ENCODE measurements at regions not wholly inside any gene's neighbourhood (a gene's known extent, or its start where the extent isn't known, plus 50 kb on each side); places are given as distances from the start of the nearest gene placed in this dataset.

DNA sequence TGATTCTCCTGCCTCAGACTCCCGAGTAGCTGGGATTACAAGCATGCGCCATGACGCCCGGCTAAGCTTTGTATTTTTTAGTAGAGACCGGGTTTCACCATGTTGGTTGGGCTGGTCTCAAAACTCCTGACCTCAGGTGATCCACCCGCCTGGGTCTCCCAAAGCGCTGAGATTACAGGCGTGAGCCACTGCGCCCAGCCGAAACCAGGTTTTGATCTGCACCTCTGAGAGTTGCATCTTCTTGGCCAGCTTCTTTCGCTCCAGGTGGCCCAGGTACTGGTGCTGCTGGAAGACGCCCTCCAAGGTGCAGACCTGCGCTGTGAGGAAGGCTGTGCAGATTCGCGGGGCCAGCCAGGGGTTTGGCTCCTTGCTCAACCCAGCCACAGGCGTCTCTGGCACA is 275.4 kb upstream of the LRRC3B start:
- Histone ChIP-seq H3K79me2 (ENCODE audit: control insufficient read depth, insufficient read depth, low read length) (no peaks in the 10 kb centered on the region), H2AFZ (ENCODE audit: low read depth, low read length) (no peak overlapping the region), H4K20me1 (replicated peaks; ENCODE audit: control insufficient read depth, extremely low read depth, insufficient read depth, low read length) (no peaks in the 10 kb centered on the region), H3K27me3 (ENCODE audit: control insufficient read depth in 2 of 2, insufficient read depth in 2 of 2, low read length in 2 of 2) (no peaks in the 10 kb centered on the region), H3K9ac (replicated peaks; ENCODE audit: extremely low read depth, insufficient read depth, low read length) (no peak overlapping the region), H3K36me3 (ENCODE audit: control insufficient read depth in 2 of 2, extremely low read depth in 1 of 2, insufficient read depth in 2 of 2, low read length in 2 of 2) (no peaks in the 10 kb centered on the region), H3K4me3 (replicated peaks in 1 of 3; ENCODE audit: insufficient read depth in 1 of 3, low read depth in 1 of 3, low read length in 3 of 3) (no peak overlapping the region), H3K27ac (ENCODE audit: insufficient read depth, low read depth, low read length) (no peak overlapping the region), H3K9me1 (replicated peaks; ENCODE audit: control insufficient read depth, extremely low read depth, insufficient read depth, low read length) (no peaks in the 10 kb centered on the region), H3K4me1 (ENCODE audit: control insufficient read depth, extremely low read depth, insufficient read depth, low read length) (no peaks in the 10 kb centered on the region), H3K4me2 (ENCODE audit: insufficient read depth, low read length) (no peak overlapping the region), H3K9me3 (replicated peaks; ENCODE audit: control insufficient read depth, insufficient read depth, low read length) (no peaks in the 10 kb centered on the region)
- DNase-seq (ENCODE audit: low read depth, low spot score) (no peak), FAIRE-seq (no peak)
- intact Hi-C loops (cut with micrococcal nuclease) (no loop called here), dilution Hi-C loops (cut with MboI; ENCODE audit: extremely low pct_ligation_motif_present, low sequenced_read_pairs) (no loop called here)
- TF ChIP-seq POLR2AphosphoS5 (IDR thresholded peaks at IDR 0.05; ENCODE audit: insufficient read depth, low read depth, low read length) (no peak), GATA2 (IDR thresholded peaks at IDR 0.05; ENCODE audit: insufficient read depth, insufficient read length, low read depth, low read length) (no peak), MYC (IDR thresholded peaks at IDR 0.05; ENCODE audit: low read depth, low read length) (no peak), FOS (IDR thresholded peaks at IDR 0.05; ENCODE audit: borderline replicate concordance, insufficient read depth, low read length) (no peak), POLR2A (IDR thresholded peaks at IDR 0.05; ENCODE audit: low read depth, low read length) (no peak), EZH2 (IDR thresholded peaks at IDR 0.05; ENCODE audit: borderline replicate concordance, low read depth, low read length, severe bottlenecking) (no peak), JUN (IDR thresholded peaks at IDR 0.05; ENCODE audit: borderline replicate concordance, insufficient read depth, insufficient read length, low read depth) (no peak)
- TF ChIP-seq, protein P1, sequence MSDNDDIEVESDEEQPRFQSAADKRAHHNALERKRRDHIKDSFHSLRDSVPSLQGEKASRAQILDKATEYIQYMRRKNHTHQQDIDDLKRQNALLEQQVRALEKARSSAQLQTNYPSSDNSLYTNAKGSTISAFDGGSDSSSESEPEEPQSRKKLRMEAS (IDR thresholded peaks at IDR 0.05; ENCODE audit: insufficient read depth, insufficient read length), result no peak
- TF ChIP-seq, protein P2, sequence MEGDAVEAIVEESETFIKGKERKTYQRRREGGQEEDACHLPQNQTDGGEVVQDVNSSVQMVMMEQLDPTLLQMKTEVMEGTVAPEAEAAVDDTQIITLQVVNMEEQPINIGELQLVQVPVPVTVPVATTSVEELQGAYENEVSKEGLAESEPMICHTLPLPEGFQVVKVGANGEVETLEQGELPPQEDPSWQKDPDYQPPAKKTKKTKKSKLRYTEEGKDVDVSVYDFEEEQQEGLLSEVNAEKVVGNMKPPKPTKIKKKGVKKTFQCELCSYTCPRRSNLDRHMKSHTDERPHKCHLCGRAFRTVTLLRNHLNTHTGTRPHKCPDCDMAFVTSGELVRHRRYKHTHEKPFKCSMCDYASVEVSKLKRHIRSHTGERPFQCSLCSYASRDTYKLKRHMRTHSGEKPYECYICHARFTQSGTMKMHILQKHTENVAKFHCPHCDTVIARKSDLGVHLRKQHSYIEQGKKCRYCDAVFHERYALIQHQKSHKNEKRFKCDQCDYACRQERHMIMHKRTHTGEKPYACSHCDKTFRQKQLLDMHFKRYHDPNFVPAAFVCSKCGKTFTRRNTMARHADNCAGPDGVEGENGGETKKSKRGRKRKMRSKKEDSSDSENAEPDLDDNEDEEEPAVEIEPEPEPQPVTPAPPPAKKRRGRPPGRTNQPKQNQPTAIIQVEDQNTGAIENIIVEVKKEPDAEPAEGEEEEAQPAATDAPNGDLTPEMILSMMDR (IDR thresholded peaks at IDR 0.05; ENCODE audit: extremely low read depth in 1 of 2, insufficient read depth in 1 of 2, low read depth in 1 of 2, low read length in 2 of 2), result no peak
- CTCF ChIA-PET, result no interaction called here
- BruUV-seq (replicated peaks), result no TSS peak
- POLR2A ChIA-PET, result no interaction called here

Data from endothelial cell of umbilical vein (primary cell).